NT2/D1 (cell line): ENCODE measurements at regions not wholly inside any gene's neighbourhood (a gene's known extent, or its start where the extent isn't known, plus 50 kb on each side); places are given as distances from the start of the nearest gene placed in this dataset.

ENCODE experiments used
- SUZ12 ChIP-seq: IDR thresholded peaks from 2 replicates; pipeline ENCODE4 v1.6.1; 2011; ENCODE audit not compliant: insufficient read length, insufficient read depth; ENCODE audit errors: extremely low read depth
- YY1 ChIP-seq: IDR thresholded peaks from 2 replicates; pipeline ENCODE4 v1.6.1; 2011; ENCODE audit not compliant: insufficient read length, insufficient read depth
- ZNF274 ChIP-seq: IDR thresholded peaks from 2 replicates; pipeline ENCODE4 v1.6.1; 2011; ENCODE audit warnings: mild to moderate bottlenecking, low read depth, low read length

DNA sequence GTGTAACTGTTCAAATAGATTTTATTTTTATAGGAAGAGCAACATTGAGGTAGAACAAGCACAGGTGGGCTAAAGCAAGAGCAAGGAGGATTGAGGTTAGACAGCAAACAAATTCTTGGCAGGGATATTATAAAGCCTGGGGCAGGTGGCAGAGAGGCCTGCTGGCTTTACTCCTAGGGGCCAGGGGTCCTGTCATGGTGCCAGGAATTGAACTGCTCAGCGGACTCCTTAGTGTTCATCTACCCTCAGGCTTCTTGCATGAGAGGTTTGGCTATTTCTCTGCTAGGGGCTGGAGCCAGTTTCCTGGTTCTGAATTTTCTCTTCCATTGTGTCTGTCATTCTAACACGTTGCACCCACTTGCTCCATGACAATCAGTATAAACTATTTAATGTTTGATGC lies 217.2 kb upstream of the NCAM1 start:
- no peak for TF ChIP-seq ZNF274
- TF ChIP-seq YY1 = no peak
- no peak for TF ChIP-seq SUZ12
